GM18508 (cell line): ENCODE measurements at regions not wholly inside any gene's neighbourhood (a gene's known extent, or its start where the extent isn't known, plus 50 kb on each side); places are given as distances from the start of the nearest gene placed in this dataset.

ENCODE experiments used
- ATAC-seq: cut with Tn5 transposase; IDR thresholded peaks from one replicate; pipeline ENCODE4 v1.9.1; 2021; ENCODE audit warnings: moderate number of reproducible peaks; ENCODE audit not compliant: insufficient read depth, unreplicated experiment

DNA sequence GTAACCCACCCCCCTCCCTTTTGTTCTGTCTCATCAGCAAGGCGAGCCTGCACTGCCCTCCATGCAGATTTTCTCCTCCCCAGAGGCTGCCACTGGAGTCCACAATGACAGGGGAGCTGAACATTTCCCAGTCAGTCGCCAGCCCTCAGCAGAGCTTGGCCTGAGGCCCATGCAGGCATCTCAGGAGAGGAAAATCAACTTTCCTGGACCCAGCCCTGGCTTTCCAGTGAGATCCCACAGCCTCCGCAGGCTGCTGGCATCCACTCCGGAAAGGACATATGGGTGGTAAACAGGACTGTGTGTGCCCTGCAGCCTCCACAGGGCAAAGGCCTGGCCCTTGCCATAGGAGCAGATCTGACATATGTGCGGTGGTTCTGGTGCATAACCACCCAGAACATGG lies 253.8 kb downstream of the TNS1 start:
- ATAC-seq: no peak

DNA sequence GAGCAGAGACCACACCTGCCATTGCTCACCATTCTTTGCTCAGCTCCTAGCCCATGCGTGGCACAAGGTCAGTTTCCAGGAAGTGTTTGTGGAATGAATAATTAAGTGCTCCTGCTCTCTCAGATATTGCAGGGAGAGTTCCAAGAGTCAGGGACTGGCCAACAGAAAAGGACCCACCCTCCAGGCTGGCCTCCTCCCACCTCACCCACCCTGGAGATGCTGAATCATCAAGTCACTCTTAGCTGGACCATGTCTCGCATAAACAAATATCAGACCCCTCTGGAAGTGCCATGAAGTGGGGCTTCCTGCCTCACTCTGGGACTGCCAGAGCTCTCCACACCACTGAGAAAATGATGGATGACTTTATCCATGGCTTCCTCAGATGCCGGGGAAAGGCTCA lies 256.0 kb downstream of the TNS1 start:
- ATAC-seq: no peak

DNA sequence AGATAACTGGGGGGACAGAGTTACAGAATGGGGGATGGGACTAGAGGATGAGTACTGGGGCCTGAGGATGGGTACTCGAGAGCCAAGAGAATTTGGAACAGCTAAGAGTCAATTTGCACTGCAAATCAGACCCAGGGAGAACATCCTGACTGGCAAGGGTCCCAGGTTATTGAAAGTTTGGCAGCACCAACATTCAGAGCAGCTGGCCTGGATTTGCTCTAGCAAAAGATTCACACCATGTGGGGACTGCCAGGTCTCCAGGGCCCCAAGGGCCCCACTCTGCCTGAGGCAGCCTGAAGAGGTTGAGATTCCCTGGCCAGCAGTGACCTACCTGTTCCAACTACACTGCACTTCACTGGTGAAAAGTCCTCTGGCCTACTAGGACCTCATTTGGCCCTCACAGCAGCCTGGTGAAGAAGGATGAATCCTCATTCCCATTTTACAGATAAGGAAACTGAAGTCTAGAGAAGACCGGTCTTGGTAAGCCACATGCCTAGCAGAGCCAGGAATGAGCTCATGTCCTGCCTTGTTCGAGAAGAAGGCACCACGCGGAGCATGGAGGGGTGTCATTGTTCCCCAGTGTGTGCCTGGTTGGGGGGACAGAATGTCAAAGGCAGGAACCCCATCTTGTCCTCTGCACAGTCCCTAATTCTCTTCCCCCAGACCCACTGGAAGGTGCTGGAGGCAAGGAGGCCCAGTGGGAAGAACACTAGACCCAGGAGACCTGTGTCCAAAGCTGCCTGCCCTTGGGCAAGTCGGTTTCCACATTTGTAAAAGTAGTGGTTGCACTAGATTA lies 258.6 kb downstream of the TNS1 start:
- ATAC-seq: no peak

DNA sequence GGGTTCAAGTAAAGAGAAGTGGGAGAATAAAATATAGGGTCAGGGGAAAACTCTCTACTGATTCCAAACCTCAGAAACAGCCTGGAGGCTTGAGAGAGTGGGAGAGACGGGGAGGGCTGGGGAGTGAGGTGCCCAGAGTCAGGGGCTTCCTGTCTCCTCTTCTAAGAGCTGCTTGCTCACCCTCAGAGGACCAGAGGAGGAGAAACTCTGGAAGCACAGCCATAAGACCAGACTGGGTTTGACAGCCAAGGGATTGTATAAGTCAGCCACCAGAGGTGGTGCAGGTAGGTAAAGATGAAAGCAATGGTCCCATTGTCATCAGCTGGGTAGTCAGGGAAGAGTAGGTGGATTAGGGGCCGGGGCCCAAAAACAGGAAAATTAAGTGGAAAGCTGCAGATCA lies 259.4 kb downstream of the TNS1 start:
- ATAC-seq: no peak

DNA sequence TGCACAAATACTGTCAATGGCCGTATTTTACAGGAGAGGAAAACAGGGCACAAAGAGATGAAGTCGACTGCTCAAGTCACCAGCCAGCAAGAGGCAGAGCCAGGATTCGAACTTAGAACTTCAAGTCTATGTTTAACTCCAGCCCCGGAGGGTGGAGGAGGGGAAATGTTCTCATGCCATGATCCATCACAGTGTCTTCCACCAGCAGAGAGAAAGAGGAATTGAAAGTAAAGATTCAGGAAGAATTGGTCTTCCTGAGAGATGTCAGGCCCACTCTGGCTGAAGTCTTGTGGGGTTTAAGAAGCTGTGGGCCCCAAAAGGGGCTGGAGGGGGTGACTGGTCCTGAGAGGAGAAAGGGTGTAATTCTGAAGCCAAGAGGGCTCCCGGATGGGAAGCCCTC lies 260.0 kb downstream of the TNS1 start:
- no peak for ATAC-seq

DNA sequence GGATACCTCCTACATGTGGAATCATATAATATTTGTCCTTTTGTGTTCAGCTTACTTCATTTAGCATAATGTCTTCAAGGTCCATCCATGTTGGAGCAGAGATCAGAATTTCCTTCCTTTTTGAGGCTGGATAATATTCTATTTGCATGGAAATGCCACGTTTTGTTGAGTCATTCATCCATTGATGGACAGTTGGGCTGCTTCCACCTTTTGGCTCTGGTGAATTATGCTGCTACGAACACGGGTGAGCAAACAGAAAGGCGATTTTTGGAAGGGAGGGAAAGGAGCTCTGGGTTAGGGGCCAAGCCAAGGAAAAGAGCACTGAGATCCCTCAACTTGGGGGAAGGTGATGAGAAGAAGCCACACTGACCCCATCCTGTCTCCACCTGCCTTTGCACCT lies 260.5 kb downstream of the TNS1 start:
- no peak for ATAC-seq

DNA sequence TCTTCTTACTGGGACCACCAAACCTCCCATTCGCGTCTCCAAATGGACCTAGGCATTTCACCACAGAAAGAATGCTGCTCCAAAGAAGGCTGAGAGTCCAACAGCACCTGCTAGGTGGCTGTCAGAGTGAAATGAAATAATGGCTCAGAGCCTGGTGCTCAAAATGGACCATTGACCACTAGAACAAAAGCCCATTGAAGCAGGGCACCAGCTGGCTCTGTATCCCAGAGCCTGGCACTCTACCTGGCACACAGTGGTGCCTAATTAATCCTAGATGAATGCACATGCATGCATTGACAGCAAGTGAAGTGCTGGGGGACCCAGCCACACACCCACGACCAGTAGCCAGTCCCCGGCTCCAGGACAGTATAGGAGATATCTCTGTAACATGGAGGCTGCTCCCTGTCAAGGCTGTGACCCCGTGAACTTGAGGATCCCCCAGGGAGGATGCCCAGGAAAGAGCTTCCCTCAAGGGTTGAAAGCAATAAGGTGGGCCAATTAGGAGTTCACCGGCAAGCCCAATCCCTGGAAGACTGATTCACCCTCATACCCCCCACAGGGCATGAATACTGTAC lies 261.3 kb downstream of the TNS1 start:
- ATAC-seq: no peak

DNA sequence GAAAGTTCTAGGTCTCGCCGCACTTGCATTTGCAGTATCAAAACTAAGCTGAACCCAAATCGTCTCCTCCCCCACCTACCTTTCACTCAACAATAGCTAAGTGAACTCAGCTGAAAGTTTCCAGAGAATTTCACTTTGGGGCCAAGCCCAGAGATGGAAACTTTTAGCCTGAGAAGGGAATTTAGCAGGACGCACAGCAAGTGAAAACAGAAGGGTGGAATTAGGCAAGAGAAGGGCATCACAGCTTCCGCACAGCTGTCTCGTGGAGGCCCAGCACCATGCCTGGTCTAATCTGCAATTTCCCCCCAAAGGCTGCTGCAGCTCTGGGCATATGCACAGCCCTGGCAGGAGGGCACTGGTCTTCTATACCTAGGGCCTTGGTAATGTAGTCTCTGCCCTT lies 262.0 kb downstream of the TNS1 start:
- ATAC-seq: no peak

DNA sequence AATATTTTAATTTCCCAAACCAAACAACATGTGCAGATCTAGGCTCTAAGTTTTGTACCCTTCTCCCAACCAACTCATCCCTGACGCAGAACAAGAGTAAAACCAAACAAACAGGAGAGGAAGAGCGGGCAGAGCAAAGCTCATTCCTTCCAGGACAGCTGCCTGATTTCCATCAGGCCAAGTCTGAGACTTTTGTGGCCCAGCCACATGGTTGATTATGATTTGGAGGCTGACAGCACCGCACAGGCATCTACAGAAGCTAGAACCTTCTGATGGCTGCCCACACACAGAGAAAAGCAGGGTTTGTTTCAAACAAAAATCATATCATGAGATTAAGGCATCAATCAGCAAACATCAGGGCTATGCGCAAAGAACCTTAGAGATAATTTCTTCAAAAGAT lies 262.6 kb downstream of the TNS1 start:
- ATAC-seq: no peak

DNA sequence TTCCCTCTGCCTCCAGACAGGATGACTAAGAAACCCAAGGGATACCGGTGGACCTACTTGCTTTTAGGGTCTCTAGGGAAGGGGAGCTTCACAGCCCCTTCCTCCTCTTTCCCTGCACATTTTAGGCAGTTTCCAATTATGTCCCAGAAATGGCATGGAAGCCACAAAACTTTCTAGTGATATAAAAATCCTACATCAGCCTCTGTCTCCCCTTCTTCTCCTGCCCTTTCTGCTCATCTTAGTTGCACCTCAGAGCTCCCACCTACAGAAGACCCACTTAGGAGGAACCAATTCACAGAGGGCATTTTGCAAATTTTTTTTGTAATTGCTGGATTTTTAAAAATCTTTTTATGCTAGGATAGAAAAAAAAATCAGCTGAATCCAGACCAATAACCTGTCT lies 263.1 kb downstream of the TNS1 start:
- ATAC-seq: no peak

DNA sequence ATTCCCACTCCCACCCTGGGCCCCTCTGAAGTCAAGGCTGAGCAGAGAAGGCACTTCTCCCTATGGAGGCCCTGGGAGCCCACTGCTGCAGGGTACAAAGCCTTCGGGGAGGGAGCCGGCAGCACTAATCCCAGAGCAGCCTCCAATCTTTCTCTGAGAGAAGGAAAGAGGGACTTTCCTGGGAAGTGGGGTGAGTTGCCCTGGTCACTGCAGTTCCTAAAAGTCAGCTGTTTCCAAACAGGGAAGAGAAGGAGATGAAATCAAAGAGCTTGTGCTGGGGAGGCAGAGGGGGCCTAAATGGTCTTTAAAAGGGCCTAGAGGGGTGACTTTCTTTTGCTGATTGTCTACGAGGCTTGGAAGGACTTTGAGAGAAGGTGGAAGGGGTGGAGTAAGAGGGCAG lies 264.7 kb downstream of the TNS1 start:
- no peak for ATAC-seq

DNA sequence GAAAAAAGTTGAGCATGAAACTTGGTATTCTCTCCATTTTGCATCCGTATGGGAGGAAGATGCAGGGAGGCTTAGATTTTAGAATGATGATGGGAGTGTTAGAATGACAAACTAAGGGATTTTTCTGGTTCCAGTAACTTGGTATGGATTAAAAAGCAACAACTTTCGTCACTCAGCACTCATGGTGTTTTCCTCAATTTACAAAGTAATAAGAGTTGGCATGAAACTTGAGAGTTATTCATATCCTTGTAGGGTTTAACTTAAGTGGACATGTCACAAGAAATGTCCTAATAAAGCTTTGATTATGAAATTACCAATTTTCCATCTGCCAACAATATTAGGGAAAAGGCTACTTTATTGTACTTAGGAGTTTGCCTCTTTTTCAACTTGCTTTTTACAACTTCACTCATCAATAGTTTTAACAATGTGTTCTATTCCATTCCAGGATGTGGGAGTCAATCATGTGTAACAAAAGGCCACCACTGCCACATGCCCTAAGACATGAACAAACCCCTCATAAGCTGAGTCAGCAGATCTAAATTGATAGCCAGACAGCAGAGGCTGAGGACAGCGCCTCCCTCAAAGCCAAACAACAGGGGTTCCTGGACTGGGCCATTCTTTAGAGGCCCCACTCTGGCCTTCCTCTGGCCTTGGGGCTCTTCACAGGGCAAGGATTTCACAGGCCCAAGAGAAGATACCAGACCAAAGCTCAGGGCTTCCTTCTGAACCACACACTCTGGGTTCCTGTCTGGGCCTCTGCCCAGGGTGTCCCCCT lies 265.8 kb downstream of the TNS1 start:
- no peak for ATAC-seq

DNA sequence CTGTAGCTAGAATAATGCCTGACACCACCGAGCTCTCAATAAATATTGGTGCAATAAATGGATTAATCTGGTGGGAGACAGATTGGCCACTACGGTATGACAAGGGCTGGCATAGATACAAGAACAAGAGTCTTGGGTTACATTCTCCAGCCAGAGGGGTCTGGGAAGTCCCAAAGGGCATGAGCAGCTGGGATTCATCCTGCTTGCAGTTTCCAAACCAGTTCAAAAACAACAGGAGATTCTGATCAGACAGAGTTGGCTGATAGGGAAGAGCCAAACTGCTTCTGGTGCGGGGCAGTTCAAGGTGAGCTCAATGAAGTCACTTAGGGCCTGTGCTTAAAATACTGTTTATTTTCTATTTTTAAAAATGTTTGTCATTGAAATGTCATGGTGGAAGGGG lies 266.9 kb downstream of the TNS1 start:
- no peak for ATAC-seq

DNA sequence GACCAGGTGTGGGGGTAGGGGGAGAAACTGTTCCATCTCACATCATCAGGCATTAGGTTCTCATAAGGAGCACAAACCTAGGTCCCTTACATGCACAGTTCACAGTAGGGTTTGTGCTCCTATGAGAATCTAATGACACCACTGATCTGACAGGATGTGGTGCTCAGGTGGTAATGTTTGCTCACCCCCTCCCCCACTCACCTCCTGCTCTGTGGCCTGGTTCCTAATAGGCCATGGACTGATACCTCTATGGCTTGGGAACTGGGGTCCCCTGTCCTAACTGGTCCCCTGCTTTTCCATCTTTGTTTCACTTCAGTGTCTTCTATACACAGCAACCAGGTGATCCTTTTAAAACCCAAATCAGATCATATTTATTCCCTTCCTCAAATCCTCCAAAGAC lies 267.8 kb downstream of the TNS1 start:
- no peak for ATAC-seq

DNA sequence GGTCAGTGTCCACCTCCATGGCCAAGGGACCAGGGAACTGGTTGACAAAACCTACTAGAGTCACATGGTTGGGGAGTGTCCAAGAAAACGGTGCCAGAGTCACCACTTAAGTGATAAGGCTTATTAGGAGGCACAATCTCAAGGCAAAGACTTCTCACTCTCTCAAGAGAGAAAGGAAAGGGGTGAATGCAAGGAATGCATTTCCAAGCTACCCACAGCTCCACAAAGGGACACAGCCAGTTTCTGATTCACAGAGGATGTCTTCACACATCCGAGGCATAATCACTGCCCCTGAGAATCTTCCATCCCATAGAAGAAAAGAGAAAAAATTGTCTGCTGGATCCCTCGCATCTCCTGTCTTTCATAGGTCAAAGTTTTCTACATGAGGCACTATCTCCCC lies 269.3 kb downstream of the TNS1 start:
- no peak for ATAC-seq

DNA sequence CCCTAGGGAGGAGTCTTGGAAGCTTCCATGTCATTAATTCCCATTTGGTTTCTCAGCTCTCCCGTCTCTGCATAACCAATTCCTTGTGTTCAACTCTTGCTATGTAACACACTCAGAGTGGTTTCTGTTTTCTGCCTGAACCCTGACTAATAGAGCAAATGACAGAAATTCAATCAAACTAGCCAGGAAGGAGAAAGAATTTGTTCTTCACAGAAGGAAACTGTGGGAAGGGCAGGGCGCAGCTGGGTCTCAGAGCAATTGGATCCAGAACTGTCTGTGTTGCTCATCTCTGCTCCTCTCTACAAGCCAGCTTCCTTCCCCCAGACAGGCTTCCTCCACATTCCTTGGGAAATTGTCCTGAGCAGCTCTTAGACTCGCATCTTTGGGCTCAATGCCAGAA lies 269.8 kb downstream of the TNS1 start:
- no peak for ATAC-seq

DNA sequence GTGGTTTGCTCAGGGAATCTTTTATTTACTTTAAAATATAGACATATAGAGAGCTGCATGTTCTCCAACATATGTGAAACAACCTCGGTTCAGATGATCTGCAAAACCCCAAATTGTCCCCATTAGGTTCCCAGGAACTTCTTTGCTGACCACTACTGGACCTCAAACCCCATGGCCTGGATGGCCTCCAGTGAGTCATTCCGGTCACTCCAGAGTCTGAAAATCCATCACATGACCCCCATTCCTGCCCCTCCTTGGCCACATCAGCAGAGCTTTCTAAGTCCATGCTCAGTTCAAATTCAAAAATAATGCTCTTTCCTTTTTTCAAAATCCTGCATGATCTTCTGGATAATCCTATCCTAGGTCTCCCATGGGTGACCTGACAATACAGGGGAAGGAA lies 271.0 kb downstream of the TNS1 start:
- ATAC-seq: no peak

DNA sequence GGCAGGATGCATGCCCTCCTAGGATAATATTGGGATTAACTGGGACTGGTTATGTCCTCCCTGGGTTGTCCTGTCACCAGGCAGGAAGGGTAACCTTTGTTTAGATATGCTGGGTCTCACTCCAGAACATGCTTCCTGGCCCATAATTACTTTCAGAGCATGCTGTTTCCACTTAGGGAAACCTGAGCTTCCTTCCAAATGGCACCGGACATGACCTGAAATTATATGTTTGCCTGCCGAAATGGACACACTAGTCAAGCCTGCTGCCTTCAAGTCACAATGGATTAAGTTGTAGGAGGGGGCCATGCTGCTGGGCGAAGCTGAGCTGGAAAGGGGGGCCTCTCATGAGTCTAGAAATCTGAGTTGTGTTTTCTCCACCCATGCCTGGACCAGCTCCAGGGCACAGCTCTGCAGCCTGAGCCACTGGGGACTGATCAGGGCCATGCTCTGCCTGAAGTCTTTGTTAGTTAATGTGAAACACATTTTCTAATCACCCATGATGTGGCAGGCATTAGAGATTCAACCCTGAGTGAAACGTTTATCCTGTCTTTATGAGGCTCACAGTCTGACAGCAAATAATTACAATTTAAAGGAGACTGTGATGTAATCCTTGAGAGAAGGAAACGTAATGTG lies 273.3 kb downstream of the TNS1 start:
- ATAC-seq: no peak

DNA sequence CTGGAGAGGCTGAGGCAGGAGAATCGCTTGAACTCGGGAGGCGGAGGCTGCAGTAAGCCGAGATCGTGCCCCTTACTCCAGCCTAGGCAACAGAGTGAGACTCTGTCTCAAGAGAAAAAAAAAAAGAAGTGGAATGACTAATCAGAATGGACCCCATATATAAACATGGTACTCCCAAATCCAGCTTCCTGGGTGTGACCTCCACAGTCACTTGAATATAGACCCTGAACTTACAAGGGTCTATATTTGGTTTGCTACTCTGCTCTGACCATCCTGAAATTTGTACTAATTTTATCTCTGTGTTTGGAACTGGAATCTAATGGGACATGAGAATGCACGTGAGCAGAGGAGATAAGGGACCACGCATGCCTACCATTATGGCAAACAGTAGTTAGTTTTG lies 275.0 kb downstream of the TNS1 start:
- ATAC-seq: no peak

DNA sequence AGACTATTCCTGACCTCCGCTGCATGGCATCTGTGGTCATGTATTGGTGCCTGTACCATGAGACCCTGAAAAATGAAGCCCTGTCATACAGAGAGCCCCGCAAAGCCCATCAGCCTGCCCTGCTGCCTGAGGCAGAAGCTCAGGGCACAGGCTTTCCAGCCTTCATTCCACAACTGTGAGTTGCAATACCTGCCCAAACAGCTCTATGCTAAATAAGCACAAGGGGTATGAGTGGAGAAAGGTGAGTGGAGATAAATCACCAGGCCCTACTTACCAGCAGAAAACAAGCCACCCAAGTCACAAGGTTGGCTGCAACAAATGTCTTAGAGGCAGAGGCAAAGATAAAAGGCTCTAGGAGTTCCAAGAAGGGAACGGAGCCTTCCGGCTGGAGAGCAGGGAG lies 277.4 kb downstream of the TNS1 start:
- no peak for ATAC-seq

DNA sequence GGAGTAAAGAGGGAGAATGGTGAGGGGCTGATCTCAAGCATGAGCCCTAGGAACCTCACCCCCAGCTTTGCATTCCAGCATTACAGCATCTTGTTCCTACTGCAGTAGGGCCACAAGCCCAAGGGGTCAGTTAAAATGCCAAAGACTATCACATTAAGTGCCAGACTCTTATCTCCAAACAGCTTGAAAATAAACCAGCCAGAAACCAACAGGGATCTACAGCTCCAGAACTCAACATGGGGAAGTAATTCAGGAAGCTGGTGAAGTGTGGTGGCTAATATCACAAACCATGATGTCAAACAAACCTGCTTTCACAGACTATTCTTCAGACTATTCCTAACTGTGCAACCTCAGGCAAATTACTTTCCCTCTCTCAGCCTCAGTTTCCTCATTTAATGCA lies 278.3 kb downstream of the TNS1 start:
- ATAC-seq: no peak
